Breast epithelium (tissue), 3 donors: ENCODE measurements at regions not wholly inside any gene's neighbourhood (a gene's known extent, or its start where the extent isn't known, plus 50 kb on each side); places are given as distances from the start of the nearest gene placed in this dataset.

ENCODE experiments used
- CTCF ChIP-seq, 3 donors: fragments of 450-650 bp; IDR thresholded peaks; one replicate each; pipeline ENCODE4 v1.5.1; 2016 to 2017; ENCODE audit warnings: antibody characterized with exemption in 3 of 3, mild to moderate bottlenecking in 3 of 3, moderate library complexity in 3 of 3
- POLR2A ChIP-seq: fragments of 450-650 bp; IDR thresholded peaks from one replicate; pipeline ENCODE4 v1.6.1; 2016; ENCODE audit warnings: antibody characterized with exemption, mild to moderate bottlenecking, moderate library complexity
- POLR2AphosphoS5 ChIP-seq, 3 donors: sonication (generic); formaldehyde crosslinking; IDR thresholded peaks; one replicate each; pipeline ENCODE4 v1.6.1; 2017; ENCODE audit warnings: antibody characterized with exemption in 3 of 3

- no peak for TF ChIP-seq CTCF (IDR thresholded peaks at IDR 0.05)
- no peak for TF ChIP-seq POLR2A
- TF ChIP-seq POLR2AphosphoS5 (IDR thresholded peaks at IDR 0.05), result no peak
Observed at GRCh38 chr9:95750725-95751519, 124.6 kb upstream of the ERCC6L2 start.
